HG02885 (cell line): ENCODE measurements at regions not wholly inside any gene's neighbourhood (a gene's known extent, or its start where the extent isn't known, plus 50 kb on each side); places are given as distances from the start of the nearest gene placed in this dataset.

Experiments used
- ATAC-seq: cut with Tn5 transposase; IDR thresholded peaks from one replicate; pipeline ENCODE4 v1.9.1; 2021; ENCODE audit warnings: mild to moderate bottlenecking; ENCODE audit not compliant: unreplicated experiment, poor library complexity

DNA sequence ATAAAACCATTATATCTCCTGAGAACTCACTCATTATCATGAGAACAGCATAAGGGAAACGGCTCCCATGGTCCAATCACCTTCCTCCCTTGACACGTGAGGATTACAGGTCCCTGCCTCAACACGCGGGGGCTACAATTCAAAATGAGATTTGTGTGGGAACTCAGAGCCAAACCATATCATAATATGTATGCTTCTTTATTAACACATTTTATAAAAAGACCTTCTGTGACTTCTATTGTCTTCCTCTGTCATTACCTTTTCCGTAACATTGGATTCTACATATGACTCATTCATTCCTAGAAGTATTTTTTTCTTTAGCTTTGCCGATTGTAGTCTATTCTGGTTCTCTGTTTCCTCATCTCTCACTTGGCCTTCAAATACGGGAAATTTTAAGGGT lies 267.2 kb upstream of the ROBO1 start:
- no peak for ATAC-seq

DNA sequence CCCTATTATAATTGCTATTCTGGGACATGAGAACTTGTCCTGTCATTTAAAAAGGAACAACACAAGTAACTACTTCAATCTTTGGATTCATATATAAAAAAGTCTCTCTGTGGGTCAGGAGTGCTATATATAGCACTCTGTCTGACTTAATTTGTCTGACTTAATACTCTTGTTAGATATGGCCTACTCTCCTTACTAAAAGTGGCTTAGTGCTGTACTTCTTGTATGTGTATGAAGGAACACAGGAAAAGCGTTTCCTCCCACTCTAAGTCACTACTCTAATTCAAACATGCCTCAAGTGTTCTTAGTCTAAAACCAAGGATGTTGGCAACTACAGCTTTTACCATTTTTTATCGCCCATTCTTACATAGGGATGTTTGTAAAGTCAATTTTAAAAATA lies 255.2 kb upstream of the ROBO1 start:
- no peak for ATAC-seq

DNA sequence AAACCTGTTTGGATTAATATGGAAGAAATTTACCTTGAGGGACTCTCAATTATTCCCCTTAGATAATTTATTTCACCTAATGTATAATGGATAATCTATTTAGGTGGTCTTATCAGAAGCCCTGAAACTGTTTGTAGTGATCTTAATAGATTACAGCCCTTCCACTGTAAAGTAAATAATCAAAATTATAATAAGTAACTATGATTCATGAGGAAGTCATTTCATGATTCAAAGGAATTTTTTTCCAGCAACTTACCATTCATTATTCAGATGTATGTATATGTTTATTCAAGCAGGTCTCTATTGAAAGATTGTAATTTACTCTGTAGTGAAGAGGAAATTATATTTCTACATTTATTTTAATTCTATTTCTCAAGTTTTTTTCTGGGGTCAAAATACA lies 250.6 kb upstream of the ROBO1 start:
- no peak for ATAC-seq

DNA sequence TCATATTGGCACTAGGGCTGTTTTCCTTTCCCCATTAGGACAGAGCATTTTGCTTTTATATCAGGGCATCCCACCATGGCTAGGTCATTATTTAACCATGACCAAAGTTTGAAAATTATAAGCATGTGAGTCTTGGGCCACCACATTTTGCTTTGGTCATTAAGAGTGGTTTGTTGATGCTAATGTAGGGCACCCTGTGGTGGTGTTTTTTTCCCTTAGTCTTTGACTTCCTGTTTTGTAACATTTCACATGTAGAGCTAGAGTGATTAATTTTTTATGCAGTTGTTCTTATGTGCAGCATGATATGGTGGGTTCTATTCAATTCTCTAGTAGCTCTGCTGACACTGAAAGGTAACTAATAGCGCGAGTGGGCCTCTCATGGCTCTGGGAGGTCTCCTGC lies 249.6 kb upstream of the ROBO1 start:
- no peak for ATAC-seq

DNA sequence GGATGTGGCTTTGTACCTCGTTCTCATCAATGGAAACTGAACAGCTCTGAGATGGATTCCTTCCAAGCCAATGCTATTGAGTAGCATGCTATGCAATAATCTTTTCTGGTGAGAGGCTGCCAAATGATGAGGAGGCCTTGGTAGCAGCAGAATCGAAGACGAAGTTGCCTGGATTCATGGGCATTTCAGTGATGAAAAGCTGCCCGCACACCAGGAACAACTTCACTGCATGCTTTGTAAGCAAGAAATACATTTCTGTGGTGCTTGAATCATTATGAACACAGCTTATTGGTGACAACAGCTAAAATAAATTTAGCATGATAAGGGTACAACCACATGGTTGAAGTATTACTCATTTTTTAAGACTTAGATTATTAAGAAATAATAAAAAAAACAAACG lies 246.8 kb upstream of the ROBO1 start:
- ATAC-seq, result no peak

DNA sequence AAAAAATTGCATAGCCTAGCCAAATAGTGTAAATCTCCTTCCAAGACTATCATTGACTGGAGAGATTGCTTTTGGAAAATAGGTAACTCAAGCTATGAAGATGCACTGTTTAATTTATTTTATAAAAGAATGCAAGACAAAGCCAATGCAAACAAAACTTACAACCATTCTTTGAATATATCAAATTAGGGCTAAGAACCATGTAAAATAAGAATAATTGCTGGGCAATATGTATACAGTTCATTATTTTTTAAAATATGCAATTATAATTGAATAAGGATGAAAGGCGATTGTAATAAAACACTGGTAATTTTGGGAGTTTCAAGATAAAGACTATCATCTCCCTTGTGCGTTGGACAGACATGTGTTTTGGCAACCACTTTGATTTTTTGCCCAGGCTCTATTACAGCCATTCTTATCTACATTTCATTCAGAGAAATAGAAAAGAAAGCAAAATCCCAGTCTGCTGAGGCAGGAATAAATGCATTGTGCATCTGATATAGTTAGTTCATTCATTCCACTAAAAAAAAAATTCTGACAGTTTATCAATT lies 242.3 kb upstream of the ROBO1 start:
- no peak for ATAC-seq

DNA sequence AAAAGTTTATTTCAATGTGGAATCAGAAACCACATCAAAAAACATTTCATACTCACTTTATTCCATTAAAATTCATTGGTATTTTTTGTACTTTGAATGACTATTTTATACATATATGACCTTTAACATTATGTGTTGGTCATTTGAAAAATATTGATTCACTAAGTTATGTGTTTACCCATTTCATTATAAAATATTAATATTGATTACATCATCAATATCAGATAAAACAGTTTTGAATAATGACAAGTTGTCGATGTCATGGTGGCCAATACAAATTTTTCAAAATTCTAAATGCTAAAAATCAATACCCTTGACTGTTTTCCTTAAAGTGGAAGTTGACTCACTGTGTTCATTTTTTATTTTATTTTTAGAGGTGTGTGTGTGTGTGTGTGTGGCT lies 239.7 kb upstream of the ROBO1 start:
- no peak for ATAC-seq

DNA sequence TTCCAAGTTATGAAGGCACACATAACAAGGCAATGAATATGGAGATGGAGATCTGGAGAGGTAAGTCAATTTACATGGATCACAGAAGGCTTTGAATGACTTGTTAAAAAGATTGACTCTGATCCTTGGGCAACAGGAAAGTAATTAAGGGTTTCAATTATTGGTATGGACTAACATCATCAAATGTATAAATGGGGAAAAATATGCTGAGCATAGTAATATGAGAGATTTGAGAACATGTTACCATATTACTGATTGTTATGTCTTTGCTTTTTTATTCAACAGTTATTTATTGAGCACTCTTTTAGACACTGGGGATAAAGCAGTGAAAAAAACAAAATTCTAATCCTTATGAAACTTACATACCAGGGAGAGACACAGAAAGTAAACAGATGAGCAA lies 238.5 kb upstream of the ROBO1 start:
- ATAC-seq, result no peak

DNA sequence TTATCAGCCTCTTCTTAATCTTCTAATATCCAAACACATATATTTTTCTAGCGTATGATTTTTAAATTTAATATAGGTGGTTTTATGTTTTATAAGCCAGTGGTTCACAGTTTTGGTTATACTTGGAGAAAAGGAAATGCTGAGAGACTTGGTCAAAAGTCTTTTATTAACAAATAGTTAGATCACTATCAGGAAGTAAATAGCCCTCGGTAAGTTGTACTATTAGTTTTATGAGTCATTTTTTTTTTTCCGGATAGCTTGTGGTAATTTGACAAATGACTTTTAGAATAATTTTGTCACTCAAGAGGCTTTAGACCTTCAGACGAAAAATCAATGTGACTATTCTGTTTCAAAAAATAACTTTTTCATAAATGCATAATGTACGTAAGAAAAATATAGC lies 232.2 kb upstream of the ROBO1 start:
- ATAC-seq, result no peak

DNA sequence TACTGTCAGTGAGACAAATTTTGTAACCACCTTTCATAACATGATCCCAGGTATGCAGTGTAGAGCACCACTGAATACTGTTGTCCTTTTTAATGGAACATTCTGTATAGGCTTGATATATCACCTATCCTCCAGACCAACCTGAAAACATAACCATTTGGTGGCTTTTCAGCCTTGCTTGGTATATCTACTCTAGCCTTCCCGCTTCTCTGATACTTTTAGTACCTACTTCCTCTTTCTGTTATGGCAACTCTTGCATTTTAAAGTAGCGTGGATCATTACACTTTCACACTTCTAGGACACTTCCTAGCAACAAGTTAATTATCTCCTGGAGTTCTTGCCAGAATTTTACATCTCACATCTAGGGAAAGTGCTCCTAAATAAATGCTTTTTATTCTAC lies 226.6 kb upstream of the ROBO1 start:
- no peak for ATAC-seq

DNA sequence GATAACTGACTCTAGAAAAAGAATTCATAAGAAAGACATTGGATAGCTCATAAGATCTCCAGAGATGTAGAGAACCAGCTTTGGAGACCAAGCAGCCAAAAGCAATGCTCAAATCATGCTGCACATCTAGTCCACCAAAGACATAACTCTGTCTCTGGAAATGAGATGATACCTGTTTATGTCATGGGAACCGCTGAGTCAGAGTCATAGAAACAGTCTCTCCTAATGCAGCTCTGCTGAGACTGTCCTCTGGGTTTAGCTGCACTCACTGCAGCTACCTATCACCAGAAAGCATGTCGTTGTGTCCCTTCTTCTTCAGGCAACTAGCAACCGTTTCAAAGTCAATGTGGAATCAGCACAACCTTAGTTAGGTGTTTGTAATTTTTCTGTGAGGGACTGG lies 218.5 kb upstream of the ROBO1 start:
- no peak for ATAC-seq

DNA sequence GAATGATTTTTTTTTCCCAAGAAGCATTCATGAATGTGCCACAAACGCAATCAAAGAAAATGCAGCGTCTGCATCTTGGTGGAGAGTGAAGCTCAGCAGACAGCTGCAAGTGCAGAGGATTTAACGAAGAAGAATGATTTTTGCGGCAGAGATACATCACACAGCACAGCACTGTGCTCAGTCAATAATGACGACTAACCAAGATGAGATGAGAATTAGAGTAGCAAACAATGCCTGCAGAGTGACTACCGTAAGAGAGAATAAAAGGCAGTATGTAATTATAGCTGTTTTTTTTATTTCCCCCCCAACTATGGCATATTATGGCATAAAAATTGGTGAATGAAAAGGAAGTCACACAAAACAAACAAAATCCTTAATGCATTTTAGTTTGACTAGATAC lies 218.0 kb upstream of the ROBO1 start:
- ATAC-seq, result no peak

DNA sequence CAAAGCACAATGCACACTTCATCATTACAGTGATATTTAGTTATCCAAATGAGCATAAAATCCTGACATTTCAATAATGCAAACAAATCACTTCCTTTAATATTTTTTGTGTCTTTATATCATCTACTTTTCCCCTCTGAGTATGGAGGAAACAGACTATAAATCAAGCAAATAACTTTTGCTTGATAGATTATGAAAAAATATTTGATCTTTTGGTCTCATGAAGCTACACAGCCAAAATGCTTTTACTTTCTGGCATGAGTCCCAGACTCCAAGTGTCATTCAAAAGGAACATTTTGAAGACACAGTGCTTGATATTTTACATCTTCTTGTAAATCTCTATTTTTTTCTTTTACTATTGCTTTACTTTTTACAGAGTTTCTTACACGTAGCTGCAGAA lies 215.3 kb upstream of the ROBO1 start:
- ATAC-seq, result no peak

DNA sequence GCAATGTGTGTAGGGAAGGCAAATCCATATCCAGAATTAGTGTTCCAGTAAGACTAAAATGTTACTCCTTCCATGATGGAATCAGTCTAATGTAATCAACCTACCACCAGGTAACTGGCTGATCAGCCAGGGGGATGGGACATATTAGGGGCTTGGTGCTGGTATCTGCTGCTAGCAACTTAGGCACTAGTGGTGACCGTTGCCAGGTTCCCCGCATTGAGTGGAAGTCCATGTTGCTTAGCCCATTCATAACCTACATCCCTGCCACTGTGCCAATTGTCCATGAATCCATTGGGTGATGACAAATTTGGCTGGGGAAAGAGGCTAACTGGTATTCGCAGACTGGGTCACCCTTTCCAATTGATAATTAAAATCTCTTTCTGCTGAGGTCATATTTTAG lies 212.2 kb upstream of the ROBO1 start:
- no peak for ATAC-seq

DNA sequence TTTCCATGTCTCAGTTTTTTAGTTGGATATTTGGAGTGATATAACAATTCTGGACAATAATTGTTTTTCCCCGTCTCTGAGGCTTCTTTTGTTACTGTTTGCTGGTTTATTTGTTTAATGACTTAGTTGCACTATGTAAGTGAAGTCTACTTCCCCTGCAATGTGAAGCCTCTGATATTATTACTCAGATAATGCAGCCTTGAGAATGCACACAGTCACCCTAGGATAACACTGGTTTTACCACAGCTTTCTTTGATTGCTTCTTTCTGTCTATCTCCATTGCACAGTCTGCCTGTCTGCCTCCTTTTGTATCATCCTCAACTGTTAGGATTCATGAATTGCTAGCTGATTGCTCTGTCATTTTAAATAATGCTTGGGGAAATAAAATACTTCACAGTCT lies 208.7 kb upstream of the ROBO1 start:
- no peak for ATAC-seq

DNA sequence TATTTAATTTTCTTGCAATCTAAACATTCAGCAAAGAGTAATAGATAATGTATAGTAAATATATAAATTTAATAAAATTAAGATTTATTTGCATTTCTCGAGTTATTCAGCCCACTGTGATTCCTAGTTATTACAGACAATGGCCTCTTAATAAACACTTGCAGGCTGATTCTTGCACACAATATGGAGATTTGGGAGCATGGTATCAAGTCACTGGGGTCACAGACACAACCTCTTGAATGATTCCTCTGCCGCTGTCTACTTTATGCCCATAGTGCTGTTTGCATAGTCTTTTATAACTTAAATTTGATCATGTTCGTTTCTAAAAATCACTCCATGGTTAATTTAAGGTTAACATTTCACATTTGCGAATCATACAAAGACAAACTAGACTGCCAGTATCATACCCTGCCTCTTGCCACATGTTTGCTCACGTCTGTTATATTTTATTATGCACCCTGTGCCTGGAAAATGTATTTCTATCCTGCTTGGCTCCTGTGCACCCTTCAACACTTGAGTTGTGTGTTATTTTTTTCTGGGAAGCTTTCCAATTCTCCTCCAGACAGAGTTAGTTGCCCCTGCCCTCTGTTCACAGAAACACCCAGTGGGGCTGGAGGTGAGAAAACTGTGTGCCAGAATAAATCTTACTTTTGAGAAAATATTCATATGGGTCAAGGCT lies 206.3 kb upstream of the ROBO1 start:
- no peak for ATAC-seq

DNA sequence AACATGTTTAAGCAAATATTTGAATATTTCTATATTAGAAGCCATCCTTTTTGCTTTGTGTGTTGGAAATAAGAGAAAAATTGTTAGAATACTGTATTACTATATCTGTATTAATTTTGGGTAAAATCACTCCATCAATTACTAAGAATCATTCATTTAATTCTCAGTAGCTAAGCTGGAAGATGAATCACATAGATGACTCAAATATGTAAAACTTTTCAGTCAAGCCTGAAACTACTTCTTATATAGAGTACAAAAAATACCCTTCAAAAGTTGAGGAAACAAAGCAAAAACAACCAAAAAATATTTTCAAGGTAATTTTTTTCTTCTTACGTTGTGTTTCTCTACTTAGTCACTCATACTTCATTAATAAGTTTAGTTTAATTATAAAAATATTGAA lies 205.7 kb upstream of the ROBO1 start:
- ATAC-seq, result no peak

DNA sequence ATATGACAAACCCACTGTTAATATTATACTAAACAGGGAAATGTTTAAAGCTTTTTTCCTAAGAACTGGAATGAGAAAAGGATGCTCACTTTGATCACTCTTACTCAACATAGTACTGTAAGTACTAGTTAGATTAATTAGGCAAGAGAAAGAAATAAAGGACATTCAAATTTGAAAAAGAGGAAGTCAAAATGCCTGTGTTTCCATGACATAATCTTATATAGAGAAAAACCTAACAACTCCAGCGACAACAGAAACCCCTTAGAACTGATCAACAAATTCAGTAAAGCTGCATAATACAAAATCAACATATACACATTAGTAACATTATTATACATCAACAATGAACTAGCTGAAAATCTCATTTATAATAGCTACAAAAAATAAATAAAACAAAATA lies 200.6 kb upstream of the ROBO1 start:
- ATAC-seq, result no peak

DNA sequence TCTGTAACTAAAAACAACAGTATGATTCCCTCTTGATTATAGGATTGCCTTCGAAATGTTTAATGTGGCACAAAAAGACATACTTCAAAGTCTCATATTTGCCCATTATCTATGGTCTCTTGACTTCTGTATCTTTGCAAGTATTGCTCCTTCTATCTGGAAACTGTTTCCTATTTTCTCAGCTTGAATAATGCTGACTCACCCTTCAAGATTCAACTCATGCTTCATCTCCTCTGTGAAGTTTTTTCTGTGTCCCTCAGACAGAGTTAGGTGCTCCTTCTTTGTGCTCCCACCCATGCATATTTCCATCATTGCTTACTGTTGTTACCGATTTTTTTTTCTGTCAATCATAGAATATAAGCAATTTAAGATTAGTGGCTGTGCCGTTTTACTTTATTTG lies 192.8 kb upstream of the ROBO1 start:
- ATAC-seq, result no peak

DNA sequence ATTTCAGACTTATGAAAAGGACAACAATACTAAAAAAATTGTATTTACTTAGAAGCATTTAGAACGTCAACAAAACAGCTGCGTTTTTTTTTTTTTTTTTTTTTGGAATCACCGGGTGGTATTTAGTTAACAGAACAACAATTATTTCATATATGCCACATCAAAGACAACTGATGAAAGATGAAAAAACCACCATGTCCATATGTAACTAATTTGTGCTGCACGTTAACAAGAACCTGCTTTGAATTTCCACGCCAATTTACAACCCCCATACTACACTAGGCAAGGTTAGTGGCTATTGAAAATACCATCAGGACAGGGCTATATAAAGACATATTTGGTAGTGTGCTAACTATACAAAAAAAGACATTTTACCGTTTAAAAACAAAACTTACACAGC lies 189.3 kb upstream of the ROBO1 start:
- no peak for ATAC-seq

DNA sequence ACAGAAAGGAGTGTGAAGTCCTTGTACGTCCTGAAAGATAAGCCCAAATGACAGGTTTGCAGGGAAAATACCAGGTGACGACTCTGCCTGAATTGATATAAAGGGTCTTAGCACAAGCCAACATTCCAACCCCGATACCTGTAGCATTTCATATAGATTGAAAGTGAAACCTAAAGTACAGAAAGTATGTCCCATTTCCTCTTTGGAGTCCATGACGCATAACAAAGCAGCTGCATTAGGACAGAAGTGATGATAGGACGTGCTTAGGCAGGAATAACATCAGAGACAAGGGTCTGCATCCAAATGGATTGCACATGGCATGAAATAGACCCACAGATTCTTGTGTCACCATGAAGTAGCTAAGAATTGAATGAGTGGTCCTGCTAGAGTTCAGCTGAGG lies 187.0 kb upstream of the ROBO1 start:
- no peak for ATAC-seq

DNA sequence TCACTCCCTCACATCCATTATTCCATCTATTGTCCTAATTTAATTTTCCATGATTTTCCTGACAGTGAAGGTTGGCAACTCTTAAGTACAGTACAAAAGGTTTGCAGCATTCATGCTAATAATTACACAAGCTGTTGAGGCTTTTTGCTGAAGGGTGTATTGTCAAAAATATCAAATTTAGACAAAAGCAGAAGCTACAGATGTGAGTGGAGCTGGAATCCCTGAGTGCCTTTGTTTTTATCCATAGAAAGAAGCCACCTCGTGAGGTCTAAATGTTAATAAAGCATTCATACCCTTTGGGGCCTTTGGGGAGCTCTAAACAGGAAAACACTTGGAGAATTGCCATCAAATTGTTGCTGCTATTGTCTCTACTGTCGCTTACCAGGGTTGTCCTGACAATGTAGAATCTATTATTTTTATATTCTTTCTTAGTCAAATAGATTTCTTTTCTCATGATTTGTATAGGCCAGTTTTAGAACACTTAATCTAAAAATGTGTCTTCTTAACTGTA lies 185.8 kb upstream of the ROBO1 start:
- ATAC-seq, result no peak
